ES-I3 (cell line): ENCODE measurements at regions not wholly inside any gene's neighbourhood (a gene's known extent, or its start where the extent isn't known, plus 50 kb on each side); places are given as distances from the start of the nearest gene placed in this dataset.
A peak's percentile ranks its signal among the peaks of the same experiment; 100 is the strongest.

Source experiments
- H3K36me3 ChIP-seq: 2 replicates; pipeline ENCODE4 v1.6.1; 2013; ENCODE audit warnings: mild to moderate bottlenecking, low read length, control low read depth, moderate library complexity; ENCODE audit not compliant: insufficient read depth
- H3K4me1 ChIP-seq: 2 replicates; pipeline ENCODE4 v1.6.1; 2013; ENCODE audit warnings: mild to moderate bottlenecking, control low read depth, low read length; ENCODE audit not compliant: insufficient read depth
- H3K9ac ChIP-seq: 2 replicates; pipeline ENCODE4 v1.6.1; 2013; ENCODE audit warnings: low read depth, mild to moderate bottlenecking, low read length, moderate library complexity
- H3K9me3 ChIP-seq: 2 replicates; pipeline ENCODE4 v1.6.1; 2013; ENCODE audit warnings: mild to moderate bottlenecking, low read length, moderate library complexity; ENCODE audit not compliant: control insufficient read depth, insufficient read depth

DNA sequence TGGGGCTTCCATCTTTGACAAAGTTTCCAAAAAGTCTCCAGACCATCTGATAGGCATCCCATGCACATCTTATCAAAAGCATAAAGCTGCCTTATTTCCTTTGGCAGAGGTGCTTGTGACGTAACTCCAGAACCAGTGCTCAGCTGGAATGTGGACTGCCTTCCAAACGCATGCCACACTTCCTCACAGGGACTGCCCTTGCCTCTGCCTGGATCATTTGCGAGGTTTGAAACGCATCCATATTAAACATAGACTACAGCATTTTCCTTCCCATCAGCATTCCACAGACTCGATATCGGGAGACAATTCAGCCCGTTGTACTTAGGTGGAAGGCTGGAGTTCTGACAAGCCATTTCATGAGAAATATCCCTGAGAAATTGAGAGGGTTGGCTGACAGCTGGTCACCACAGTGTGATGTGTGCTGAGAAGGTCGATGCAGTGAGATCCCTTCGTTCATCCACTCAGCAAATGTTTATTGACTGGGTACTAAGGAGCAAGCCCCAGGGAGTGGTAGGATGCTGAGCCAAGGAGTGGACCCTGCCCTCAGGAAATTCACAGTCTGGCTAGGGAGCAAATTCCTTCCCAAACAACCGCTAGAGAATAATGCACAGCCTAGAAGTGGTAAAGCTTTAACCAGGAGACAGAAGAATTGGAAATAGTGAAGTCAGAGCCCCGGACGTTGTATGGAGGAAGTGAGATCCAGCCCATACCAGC lies 376.0 kb downstream of the BCOR start:
- Histone ChIP-seq H3K9me3 (no peaks in the 10 kb centered on the region), H3K36me3 (no peaks in the 10 kb centered on the region), H3K4me1 (peaks cover 6% of the 10 kb centered on the region; the same call in 1 of the 2 replicates), H3K9ac (no peak overlapping the region)

DNA sequence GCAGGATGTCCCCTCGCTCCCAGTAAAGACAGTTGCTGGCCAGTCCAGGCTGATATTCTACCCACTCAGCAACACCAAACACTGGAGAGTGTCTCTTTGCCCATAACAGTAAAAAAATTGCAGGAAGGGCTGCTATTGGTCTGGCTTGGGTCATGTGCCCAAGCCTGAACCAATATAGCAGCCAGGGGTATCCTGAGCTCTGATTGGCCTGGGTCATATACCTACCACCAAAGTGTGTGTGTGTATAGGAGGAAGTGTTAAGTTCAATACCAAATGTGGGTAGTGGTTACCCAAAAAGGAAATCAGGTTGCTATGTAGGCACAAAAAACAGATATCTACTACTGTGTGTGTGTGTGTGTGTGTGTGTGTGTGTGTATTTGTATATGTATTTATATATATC lies 373.2 kb downstream of the BCOR start:
- Histone ChIP-seq H3K9ac (no peak overlapping the region), H3K36me3 (no peaks in the 10 kb centered on the region), H3K9me3 (no peaks in the 10 kb centered on the region), H3K4me1 (peaks cover 6% of the 10 kb centered on the region; the same call in 1 of the 2 replicates)

DNA sequence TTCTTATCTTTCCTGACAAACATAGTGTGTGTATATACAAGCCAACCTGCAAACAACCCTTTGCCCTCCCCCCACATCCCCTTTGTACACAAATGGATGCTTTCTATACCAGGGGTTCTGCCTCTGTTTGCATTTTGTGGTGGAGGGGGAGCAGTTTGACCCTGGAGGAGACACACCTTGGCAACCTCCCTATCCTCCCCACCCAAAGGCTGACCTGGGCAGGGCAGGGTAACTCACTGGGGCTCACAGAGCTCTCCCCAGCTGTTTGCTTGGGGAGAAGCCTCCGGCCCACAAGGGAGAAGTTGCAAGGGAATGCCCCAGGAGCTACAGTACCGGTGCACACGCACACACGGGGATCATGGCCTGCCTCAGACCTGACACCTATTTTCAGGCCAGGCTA lies 372.6 kb downstream of the BCOR start:
- Histone ChIP-seq H3K9me3 (no peaks in the 10 kb centered on the region), H3K36me3 (no peaks in the 10 kb centered on the region)

DNA sequence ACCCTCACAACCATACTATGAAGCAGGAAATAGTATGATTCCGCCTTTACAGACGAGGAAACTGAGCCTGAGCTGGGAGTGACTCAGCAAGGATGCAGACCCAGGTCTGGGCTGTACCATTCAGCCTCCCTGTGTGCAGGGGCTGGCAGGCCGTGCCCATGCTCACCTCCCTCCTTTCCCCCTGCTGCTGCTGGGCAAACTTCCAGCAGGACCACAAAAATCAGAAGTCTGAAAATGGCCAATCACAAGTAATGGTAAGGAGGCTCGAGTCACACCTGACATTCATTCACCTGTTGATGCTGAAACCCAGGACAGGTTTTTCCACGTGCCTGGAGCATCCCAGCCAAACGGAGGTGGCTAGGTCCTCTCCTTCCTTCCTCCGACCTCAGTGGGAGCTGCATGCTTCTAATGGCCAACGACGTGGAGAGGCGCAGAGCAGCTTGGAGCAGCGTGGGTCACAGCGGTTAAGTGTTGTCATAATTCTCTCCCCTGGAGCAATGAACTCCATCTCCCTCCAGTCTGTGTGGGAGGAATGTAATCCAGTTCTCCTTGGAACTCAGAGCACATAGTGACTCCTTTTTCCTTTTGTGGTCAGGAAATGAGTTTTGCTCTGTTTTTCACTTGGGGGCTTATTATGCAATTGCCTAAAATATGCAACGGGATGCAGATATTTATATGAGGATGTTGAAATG lies 371.7 kb downstream of the BCOR start:
- H3K4me1 ChIP-seq: peaks cover 6% of the 10 kb centered on the region; the same call in 1 of the 2 replicates
- no peak overlapping the region for H3K9ac ChIP-seq
- H3K36me3 ChIP-seq: no peaks in the 10 kb centered on the region
- H3K9me3 ChIP-seq: no peaks in the 10 kb centered on the region

More for the DNA sequence above, 372.6 kb downstream of the BCOR start:
- Histone ChIP-seq H3K4me1 (peaks cover 6% of the 10 kb centered on the region; the same call in 1 of the 2 replicates), H3K9ac (no peak overlapping the region)

GRCh38 chrX:39726771-39727170 lies 371.0 kb downstream of the BCOR start:
- Histone ChIP-seq H3K4me1 (peaks cover 12% of the 10 kb centered on the region; the same call in 1 of the 2 replicates), H3K9me3 (no peaks in the 10 kb centered on the region), H3K36me3 (no peaks in the 10 kb centered on the region), H3K9ac (no peak overlapping the region)

- H3K36me3 ChIP-seq: no peaks in the 10 kb centered on the region
- H3K9ac ChIP-seq: no peak overlapping the region
- no peaks in the 10 kb centered on the region for H3K9me3 ChIP-seq
- H3K4me1 ChIP-seq: peaks cover 12% of the 10 kb centered on the region; the same call in 1 of the 2 replicates
Measured at GRCh38 chrX:39728025-39728424, 369.7 kb downstream of the BCOR start.

DNA sequence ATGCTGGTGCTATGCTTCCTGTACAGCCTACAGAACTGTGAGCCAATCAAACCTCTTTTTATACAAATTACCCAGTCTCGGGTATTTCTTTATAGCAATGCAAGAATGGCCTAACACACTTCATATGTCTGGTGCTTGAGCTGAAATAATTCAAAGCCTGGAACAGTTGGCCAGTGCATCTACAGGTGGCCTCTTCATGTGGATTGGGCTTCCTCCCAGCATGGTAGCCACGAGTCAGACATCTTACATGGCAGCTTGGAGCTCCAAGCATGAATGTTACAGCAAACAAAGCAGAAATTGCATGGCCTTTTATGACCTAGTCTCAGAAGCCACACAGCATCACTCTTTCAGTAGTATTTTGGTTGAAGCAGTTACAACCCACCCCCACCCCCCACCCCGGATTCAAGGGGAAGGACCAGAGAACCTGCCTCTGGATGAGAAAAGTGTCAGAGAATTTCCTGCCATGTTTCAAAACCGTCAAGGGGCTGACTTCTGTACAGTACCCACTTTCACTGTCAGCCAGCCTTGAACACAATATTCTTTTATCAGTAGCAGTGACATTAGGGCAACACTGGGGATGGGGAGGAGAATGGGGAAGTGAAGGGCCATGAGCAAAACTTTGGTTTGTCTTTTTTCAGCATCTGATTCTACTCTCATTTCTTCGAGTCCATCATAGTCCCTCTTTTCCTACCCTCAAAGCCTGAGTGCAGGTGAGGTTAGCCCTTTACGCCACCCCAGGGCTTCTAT lies 368.7 kb downstream of the BCOR start:
- Histone ChIP-seq H3K36me3 (no peaks in the 10 kb centered on the region), H3K9ac (no peak overlapping the region), H3K9me3 (no peaks in the 10 kb centered on the region), H3K4me1 (peaks cover 12% of the 10 kb centered on the region; the same call in 1 of the 2 replicates)

- Histone ChIP-seq H3K9ac (peak overlapping the region; percentile 41; the same call in 1 of the 2 replicates), H3K36me3 (no peaks in the 10 kb centered on the region), H3K9me3 (no peaks in the 10 kb centered on the region), H3K4me1 (peaks cover 12% of the 10 kb centered on the region; the same call in 1 of the 2 replicates)
Measured at GRCh38 chrX:39729981-39730661, 367.6 kb downstream of the BCOR start.

DNA sequence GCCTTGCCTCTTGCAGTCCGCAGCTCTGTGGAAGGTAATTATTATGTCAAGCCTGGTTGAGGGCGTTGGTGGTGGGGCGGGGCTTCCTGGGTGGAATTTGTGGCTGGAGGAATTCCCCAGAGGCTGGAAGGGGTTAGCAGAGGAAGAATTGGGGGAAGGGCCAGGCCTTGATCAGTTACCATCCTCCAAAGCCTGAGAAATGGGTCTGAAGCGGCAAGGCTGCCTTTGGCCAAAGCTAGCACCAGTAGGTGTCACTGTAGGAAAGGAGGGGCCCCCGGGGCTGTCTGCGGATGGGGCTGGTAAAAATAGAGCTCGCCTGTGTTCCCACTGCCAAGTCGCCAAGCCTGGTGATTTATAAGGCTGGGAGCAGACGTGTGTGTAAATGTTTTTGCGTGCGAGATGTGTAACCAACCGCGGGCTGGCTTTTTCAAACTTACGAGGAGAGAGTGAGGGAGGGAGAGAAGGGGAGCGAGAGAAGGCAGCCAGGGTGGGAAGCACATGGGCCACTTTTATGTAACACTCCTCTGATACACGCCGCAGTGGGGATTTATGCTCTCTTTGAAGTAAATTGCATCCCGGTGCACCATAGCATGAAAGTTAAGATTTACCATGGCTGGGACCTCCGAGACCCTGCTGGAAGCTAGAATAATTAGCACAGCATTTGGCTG lies 367.0 kb downstream of the BCOR start:
- H3K36me3 ChIP-seq: no peaks in the 10 kb centered on the region
- H3K4me1 ChIP-seq: peaks cover 12% of the 10 kb centered on the region; the same call in 1 of the 2 replicates
- H3K9me3 ChIP-seq: no peaks in the 10 kb centered on the region
- H3K9ac ChIP-seq: peak overlapping the region; percentile 41; the same call in 1 of the 2 replicates

DNA sequence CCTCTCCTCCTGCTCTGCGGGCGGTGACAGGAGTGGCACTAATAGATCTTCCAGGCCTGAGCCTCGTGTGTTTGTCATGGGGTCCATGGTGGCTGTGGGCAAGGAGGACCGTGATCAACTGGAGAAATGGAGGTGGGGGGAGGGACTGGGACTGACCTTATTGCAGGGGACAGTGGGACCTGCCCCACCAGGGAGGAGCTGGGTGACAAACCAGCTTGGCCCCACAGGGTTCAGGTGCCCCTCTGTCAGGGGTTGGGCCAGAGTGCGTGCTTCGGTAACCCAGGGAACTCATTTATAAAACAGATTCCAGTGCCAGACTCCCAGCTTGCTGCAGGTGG lies 366.5 kb downstream of the BCOR start:
- no peaks in the 10 kb centered on the region for H3K36me3 ChIP-seq
- H3K9ac ChIP-seq: no peak overlapping the region
- peaks cover 9% of the 10 kb centered on the region; the same call in 1 of the 2 replicates for H3K4me1 ChIP-seq
- no peaks in the 10 kb centered on the region for H3K9me3 ChIP-seq

DNA sequence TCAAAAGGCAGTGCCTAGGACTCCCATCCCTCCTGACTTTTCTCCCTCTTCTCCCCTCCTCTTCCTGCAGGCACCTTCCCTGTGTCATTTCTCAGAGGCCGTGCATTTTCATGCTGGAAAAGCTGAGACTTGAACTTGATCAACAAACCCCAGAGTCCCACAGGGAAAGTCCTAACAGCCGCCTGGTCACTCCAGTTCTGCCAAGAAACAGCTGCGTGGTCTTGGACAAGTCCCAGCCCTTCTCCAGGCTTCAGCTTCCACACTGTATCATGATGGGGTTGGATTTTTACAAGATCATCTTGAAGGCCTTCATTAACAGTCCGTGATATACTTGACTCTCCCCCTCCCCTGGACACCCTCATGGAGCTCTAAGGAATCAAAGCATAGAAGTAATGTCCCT lies 366.0 kb downstream of the BCOR start:
- no peaks in the 10 kb centered on the region for H3K36me3 ChIP-seq
- H3K4me1 ChIP-seq: peaks cover 6% of the 10 kb centered on the region; the same call in 1 of the 2 replicates
- H3K9ac ChIP-seq: no peak overlapping the region
- H3K9me3 ChIP-seq: no peaks in the 10 kb centered on the region

DNA sequence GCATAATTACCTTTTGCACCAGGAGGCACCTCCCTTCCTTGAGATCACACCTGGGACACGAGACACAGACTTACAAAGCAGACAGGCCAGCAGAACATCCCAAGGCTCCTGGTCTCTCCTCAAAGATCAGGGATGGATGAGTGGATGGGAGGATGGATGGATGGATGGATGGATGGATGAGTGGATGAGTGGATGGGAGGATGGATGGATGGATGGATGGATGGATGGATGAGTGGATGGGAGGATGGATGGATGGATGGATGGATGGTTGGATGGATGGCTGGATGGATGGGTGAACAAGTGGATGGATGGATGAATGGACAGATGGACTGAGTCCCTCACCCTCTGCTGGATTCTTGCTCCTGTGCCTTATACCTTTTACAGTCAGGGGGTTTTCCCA lies 364.0 kb downstream of the BCOR start:
- Histone ChIP-seq H3K36me3 (no peaks in the 10 kb centered on the region), H3K9ac (no peak overlapping the region), H3K9me3 (no peaks in the 10 kb centered on the region), H3K4me1 (peaks cover 6% of the 10 kb centered on the region; the same call in 1 of the 2 replicates)

DNA sequence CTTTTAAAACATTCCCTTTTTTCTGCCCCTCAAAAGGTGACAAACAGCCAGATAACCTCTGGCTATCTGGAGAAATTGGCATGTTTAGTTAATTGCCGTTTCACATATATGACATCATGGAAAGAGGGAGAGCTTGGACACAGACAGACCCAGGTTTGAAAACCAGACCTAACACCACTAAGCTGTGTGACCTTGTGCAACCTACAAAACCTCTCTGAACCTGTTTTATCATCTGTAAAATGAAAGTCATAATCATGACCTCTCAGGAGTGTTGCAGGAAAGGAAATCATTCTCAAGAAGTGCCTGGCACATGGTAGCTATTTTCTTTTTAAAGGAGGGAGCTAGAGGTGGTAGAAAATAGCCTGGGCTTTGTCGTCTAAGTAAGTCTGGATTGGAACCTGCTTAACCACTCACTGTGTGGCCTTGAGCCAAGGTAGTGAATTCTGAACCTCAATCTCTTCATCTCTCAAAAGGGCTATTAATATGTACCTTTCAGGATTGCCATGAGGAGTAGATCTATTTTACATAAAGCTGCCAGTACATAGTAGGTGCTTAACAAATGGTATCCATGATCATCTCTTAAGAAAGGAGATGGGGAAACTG lies 363.5 kb downstream of the BCOR start:
- H3K4me1 ChIP-seq: peaks cover 6% of the 10 kb centered on the region; the same call in 1 of the 2 replicates
- H3K36me3 ChIP-seq: no peaks in the 10 kb centered on the region
- H3K9ac ChIP-seq: no peak overlapping the region
- H3K9me3 ChIP-seq: no peaks in the 10 kb centered on the region
